ENCODE measurements at regions not wholly inside any gene's neighbourhood (a gene's known extent, or its start where the extent isn't known, plus 50 kb on each side); places are given as distances from the start of the nearest gene placed in this dataset.

GRCh38 chr19:30307191-30307974 is 64.8 kb upstream of the ZNF536 start:
- no peak for DNase-seq (ENCODE audit: low read depth in 2 of 2)

DNA sequence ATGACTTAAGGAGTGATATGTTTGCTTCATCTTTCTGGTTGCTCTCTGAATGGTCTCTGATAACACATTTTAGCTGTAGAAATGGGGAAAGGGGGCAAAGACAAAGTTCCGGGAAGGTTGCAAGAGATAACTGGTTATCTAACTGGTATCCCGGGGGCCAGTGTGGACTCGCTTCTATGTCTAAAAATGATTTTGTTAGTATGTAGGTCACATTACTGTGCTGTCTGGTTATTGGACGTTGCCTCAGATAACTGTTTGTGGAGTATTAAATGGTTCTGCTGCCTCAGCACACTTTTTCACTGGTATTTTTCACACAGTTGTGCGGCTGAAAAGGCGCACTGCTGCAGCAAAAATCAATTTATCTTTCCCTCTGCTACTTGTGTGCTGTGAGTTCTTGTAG is 63.0 kb upstream of the ZNF536 start:
- no peak for DNase-seq (ENCODE audit: low read depth in 2 of 2)

DNA sequence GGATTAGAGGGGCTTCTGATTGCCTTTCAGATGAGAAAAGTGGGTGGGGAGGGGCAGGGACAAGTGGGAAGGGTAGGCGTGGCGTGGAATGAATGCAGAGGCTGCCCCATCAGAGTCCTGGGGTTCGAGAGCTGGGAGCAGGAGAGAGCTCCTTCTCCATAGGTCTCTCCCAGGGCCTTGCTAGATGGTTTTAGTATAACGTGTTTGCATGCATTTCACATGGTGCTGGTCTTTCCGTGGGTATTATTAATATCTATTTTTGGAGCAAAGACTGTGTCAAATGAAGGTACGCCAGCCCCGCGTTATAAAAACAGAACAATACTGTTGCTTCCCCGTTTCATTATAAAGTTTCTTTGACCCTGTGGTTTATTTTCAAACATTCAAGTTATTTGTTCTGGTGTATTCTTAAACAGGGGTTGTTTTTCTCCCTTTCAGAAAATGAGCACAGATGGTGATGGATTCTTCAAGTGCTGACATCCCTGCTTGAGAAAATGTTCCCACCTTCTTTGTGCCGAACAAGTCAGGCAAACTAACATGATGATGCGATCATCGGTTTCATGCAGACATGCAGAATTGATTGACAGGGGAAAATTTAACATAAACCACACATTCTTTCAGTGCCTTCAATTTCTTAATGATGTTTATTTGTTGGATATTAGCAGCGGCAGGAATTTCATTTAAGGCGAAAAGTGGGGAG is 62.1 kb upstream of the ZNF536 start:
- no peak for DNase-seq (ENCODE audit: low read depth in 2 of 2)

DNA sequence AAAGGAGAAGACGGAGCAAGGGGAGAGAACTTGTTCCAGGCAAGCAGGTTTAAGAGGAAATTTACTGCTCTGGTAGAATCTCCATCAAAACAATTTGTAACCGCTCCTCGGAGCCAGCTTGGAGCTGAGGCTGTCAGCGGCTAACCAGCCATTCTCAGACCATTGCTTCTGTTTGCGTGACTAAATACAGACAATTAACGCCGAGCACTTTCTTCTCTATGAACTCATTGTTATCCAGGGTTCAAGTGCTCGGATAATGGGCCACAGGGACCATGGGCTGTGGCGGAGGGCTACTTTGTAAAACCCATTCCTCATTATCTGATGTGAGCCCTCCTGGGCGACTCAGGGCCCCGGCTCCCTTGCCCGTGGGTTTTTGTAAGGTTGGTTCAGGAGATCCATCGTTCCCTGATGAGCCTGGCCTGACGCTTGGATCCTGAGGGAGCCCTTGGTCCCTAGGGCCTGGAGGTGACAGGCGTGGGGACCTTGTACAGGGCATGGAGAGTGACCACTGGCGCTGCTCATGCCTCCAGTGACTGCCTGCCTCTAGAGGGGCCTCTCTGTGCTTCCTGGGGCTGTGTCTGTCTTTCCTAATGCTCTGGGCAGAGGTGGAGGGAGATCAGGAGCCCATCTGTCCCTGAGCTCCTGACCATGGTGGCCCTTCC is 61.5 kb upstream of the ZNF536 start:
- DNase-seq (ENCODE audit: low read depth in 2 of 2): no peak

DNA sequence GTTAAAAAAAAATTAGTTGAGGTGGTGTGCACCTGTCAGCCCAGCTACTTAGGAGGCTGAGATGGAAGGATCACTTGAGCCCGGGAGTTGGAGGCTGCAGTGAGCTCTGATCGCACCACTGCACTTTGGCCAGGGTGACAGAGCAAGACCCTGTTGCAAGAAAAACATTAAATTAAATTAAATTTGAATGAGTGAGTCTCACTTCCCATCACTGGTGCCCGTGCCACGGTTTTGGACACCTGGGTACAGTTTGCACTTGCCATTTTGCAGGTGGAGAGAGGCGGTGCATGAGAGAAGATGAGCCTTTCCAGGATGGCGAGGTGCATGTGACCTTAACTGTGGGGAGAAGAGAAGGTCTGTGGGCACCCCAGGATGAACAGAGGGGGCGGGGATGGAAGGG is 60.3 kb upstream of the ZNF536 start:
- no peak for DNase-seq (ENCODE audit: low read depth in 2 of 2)

- DNase-seq (ENCODE audit: low read depth in 2 of 2): no peak
These were observed 59.4 kb upstream of the ZNF536 start for GRCh38 chr19:30312582-30313352.

DNA sequence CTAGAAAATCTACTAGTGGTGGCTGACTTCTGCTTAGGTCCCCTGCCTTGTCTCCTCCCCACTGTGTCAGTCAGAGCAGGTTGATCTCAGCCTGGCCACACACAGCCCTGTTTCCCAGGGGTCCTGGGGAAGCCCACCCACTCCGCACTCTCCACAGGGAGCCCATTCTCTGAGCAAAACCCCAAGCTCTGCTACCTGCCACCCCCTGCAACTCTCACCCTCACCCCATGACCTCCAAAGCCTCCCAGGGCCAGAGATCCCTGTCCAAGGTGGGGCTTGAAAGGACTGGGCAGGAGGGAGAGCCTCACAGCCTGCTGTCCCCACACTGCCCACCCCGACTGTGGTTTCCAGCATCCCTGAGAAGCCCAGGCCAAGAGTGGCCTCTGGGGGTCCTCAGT is 58.8 kb upstream of the ZNF536 start:
- DNase-seq (ENCODE audit: low read depth in 2 of 2): no peak

GRCh38 chr19:30314056-30314804 is 58.0 kb upstream of the ZNF536 start:
- no peak for DNase-seq (ENCODE audit: low read depth in 2 of 2)

DNA sequence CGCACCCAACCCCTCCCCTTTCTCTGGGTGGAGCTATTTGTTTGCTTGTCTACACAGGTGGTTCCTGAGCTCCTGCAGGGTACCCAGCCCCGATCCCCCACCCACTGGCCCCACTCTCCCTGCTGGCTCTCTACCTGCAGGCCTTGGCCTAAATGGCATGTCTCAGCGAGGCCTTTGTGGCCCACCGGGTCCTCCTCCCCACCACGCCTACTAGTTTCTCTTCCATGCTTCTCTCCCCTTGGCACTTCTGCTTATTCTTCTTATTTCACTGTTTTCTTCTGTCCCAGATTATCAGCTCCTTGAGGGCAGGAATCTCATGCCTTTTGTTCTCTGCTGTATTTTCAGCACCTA is 57.4 kb upstream of the ZNF536 start:
- DNase-seq (ENCODE audit: low read depth in 2 of 2): no peak

- no peak for DNase-seq (ENCODE audit: low read depth in 2 of 2)
These were observed 57.0 kb upstream of the ZNF536 start for GRCh38 chr19:30315159-30315558.

GRCh38 chr19:30316000-30316491 is 56.1 kb upstream of the ZNF536 start:
- no peak for DNase-seq (ENCODE audit: low read depth in 2 of 2)

GRCh38 chr19:30316560-30317106 is 55.6 kb upstream of the ZNF536 start:
- no peak for DNase-seq (ENCODE audit: low read depth in 2 of 2)

GRCh38 chr19:30317403-30317802 is 54.8 kb upstream of the ZNF536 start:
- no peak for DNase-seq (ENCODE audit: low read depth in 2 of 2)

DNA sequence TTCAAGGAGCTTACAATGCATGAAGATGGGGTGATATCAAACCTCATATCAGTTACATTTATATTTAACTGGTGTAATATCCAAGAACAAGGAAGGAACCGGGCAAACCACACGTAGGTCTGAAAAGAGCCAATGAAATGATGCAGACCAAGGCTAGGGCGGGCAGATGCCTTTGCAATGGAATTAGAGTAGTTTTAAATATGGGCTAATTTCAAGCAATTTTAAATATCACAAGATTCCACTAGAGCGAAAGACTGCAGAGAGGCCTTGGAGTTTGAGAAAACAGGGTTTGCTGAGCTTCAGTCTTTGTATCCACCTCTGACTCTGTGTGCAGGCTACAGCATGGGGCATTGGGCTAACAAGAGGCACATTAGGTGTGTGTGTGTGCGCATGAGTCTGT is 53.9 kb upstream of the ZNF536 start:
- DNase-seq (ENCODE audit: low read depth in 2 of 2): no peak

DNA sequence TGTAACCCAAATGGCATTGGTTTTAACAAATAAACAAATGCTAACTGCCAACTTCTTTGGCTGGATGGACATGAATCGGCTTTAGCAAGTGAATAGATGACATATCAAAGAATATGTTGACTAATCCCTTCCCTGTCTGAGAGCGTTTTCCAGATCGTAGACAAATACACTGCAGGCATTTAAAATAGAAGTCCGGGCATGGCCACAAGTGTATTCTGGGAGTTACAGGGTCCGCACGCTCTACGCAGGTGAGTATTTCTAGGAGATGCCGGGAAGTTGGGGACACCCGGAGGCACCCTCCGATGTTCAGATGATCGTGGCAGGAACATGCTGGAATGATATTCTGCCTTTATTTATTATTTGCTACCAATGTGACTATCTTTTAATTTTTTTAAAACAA is 53.2 kb upstream of the ZNF536 start:
- DNase-seq (ENCODE audit: low read depth in 2 of 2): no peak

GRCh38 chr19:30319411-30319810 is 52.8 kb upstream of the ZNF536 start:
- no peak for DNase-seq (ENCODE audit: low read depth in 2 of 2)

- DNase-seq (ENCODE audit: low read depth in 2 of 2): no peak
These were observed 52.3 kb upstream of the ZNF536 start for GRCh38 chr19:30319876-30320275.

- DNase-seq (ENCODE audit: low read depth in 2 of 2): no peak
These were observed 51.7 kb upstream of the ZNF536 start for GRCh38 chr19:30320466-30320865.

DNA sequence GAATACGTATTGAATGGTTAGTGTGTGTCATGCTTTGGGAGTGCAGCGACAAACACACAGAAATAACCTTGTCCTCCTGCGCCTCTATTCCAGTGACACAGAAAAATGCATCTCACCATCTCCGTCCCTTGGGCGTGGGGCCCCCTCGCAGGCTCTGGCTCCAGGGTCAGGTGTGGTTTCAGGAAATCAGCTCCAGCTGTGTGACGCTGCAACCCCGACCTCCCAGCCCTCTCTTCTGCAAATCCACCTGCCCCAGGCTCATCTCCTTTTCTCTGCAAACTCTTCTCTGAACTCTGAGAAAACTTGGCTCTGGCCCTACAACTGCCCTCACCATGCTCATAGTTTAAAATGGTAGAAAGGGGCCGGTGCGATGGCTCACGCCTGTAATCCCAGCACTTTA is 51.3 kb upstream of the ZNF536 start:
- DNase-seq (ENCODE audit: low read depth in 2 of 2): no peak

Measured in stimulated activated CD8-positive, alpha-beta memory T cell treated with anti-CD3 and anti-CD28 coated beads, Interleukin-15, amount 100 ng/mL, for 48 hours (primary cell).